ENCODE measurements at regions not wholly inside any gene's neighbourhood (a gene's known extent, or its start where the extent isn't known, plus 50 kb on each side); places are given as distances from the start of the nearest gene placed in this dataset.

GRCh38 chr11:109902764-109903433, 190.3 kb upstream of the ZC3H12C start:
- TF ChIP-seq CTCF (IDR thresholded peaks at IDR 0.05; ENCODE audit: insufficient read depth, low read depth, low read length) = no peak
- no peak for DNase-seq (ENCODE audit: low read depth)
- H3K4me3 ChIP-seq (ENCODE audit: low read depth, low read length) = no peak overlapping the region

DNA sequence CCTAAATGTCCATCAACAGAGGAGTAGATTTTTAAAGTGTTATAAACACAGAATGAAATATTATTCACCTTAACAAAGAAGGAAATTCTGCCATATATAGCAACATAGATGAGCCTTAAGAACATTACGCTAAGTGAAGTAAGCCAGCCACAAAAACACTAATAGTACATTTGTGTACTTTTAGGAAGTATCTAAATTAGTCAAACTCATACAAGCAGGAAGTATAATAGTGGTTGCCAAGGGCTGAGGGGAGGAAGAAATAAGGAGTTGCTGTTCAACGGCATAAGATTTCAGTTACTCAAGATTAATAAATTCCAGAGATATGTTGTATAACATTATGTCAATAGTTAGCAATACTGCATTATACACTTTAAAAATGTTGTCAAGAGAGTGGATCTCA, 181.7 kb upstream of the ZC3H12C start:
- no peak for DNase-seq (ENCODE audit: low read depth)
- H3K4me3 ChIP-seq (ENCODE audit: low read depth, low read length) = no peak overlapping the region
- no peak for TF ChIP-seq CTCF (IDR thresholded peaks at IDR 0.05; ENCODE audit: insufficient read depth, low read depth, low read length)

DNA sequence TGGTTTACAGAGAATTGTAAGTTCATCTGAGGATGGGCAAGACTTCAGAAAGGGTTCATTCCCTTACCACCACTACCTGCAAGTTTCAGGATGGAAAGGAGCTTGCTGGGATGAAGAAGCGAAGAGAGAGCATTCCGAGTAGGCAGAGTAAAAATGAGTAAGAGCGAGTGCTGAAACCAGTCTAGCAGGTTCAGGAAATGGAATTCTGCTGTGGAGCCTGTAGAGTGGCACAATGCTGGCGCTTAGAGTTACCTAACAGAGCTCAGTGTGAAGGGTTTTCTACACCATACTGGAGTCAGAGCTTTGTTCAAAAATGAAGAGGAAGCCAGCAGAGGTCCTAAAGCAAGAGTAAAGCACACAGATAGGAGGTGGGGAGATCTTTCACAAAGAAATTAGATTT, 179.2 kb upstream of the ZC3H12C start:
- H3K4me3 ChIP-seq (ENCODE audit: low read depth, low read length) = no peak overlapping the region
- DNase-seq (ENCODE audit: low read depth) = no peak
- no peak for TF ChIP-seq CTCF (IDR thresholded peaks at IDR 0.05; ENCODE audit: insufficient read depth, low read depth, low read length)

DNA sequence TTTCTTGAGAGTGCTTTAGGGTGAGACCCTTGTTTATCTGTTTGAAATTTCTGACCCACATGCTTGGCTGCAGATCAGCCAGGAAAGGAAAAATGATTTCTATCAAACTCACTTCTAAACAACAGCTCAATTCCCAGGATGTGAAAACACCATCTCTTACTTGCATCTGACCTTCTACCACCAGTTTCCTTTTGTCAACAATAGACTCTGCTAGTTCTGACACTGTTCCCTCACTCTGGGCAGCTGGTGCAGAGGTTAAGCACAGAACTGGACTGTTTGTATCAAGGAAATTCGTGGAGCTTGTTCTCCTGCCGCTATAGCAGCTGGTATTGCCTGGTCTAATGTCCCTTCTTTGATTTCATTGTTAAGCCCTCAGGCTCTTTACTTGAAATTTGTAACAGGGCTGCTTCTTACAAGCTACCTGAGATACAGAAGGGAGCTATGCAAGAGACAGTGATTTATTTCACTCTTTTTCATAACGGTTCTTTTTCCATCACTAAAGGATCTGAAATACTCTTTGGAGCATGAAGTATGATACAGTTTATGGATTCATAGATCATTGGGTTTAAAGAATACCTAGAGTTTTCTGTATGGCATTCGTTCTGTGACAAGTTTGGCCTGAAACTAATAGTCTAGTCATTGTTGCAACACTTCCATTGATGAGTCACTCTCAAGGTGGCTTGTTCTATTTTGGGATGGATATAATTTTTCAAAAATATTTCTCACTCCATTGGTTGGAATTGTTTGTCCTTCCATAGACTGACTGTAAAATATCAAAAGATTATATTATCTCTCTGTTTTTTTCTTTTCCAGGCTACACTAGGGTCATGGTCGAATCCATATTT, 178.2 kb upstream of the ZC3H12C start:
- H3K4me3 ChIP-seq (ENCODE audit: low read depth, low read length) = no peak overlapping the region
- DNase-seq (ENCODE audit: low read depth) = peak; percentile 19
- TF ChIP-seq CTCF (IDR thresholded peaks at IDR 0.05; ENCODE audit: insufficient read depth, low read depth, low read length) = no peak

DNA sequence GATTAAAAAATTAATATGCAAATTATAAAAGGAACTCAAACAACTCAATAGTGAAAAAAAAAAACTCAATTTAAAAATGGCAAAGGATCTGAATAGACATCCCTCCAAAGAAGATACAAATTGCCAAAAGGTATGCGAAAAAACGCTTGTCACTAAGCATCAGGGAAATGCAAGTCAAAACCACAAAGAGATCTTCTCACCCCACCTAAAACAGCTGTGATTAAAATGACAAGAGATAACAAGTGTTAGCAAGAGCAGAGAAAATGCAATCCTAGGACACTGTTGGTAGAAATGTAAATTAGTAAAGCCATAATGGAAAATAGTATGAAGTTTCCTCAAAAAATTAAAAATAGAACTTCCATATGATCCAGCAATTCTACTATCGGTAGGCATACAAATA, 166.3 kb upstream of the ZC3H12C start:
- no peak overlapping the region for H3K4me3 ChIP-seq (ENCODE audit: low read depth, low read length)
- no peak for DNase-seq (ENCODE audit: low read depth)
- TF ChIP-seq CTCF (IDR thresholded peaks at IDR 0.05; ENCODE audit: insufficient read depth, low read depth, low read length) = no peak

- no peak overlapping the region for H3K4me3 ChIP-seq (ENCODE audit: low read depth, low read length)
- no peak for TF ChIP-seq CTCF (IDR thresholded peaks at IDR 0.05; ENCODE audit: insufficient read depth, low read depth, low read length)
- no peak for DNase-seq (ENCODE audit: low read depth)
Measured at GRCh38 chr11:109929308-109929707, 163.9 kb upstream of the ZC3H12C start.

Measured in fibroblast of villous mesenchyme (primary cell).